ENCODE measurements at regions not wholly inside any gene's neighbourhood (a gene's known extent, or its start where the extent isn't known, plus 50 kb on each side); places are given as distances from the start of the nearest gene placed in this dataset.

- FAIRE-seq, result no peak
- intact Hi-C loops (cut with micrococcal nuclease; ENCODE audit: unreplicated experiment) (no loop called here), in situ Hi-C loops (cut with HindIII; ENCODE audit: extremely low pct_ligation_motif_present, low pct_unique_long_range_greater_than_20kb) (no loop called here)
- H3K27me3 ChIP-seq (ENCODE audit: control insufficient read depth in 1 of 2, insufficient read depth in 2 of 2, low read length in 2 of 2), result peaks cover 0 to 10% of the 10 kb centered on the region in 2 experiments; a peak in 1 of 5 replicates
- H3K4me3 ChIP-seq (replicated peaks in 1 of 3; ENCODE audit: insufficient read depth in 1 of 3, low read depth in 2 of 3, low read length in 3 of 3), result no peak overlapping the region
- H3K27ac ChIP-seq (ENCODE audit: extremely low read length, insufficient read depth, low read length), result no peak overlapping the region
- WGBS (ENCODE audit: low lambda C conversion rate), result 79% methylated on average over 7 of the region's 7 CpGs
- H3K36me3 ChIP-seq (replicated peaks in 1 of 2; ENCODE audit: control insufficient read depth in 1 of 2, insufficient read depth in 2 of 2, low read length in 2 of 2), result no peaks in the 10 kb centered on the region
- CTCF ChIA-PET (ENCODE audit: low intra/inter-chr PET ratio, low total read pairs), result no interaction called here
- peaks cover 40% of the 10 kb centered on the region for H3K4me1 ChIP-seq (ENCODE audit: insufficient read depth, low read length)
- no peak overlapping the region for H3K9ac ChIP-seq (ENCODE audit: insufficient read depth, low read depth, low read length)
- TF ChIP-seq MAFK (conservative IDR thresholded peaks at IDR 0.05 in 1 of 2, IDR thresholded peaks at IDR 0.05 in 1 of 2; ENCODE audit: low read length in 2 of 2) (no peak), SNAPC5 (CRISPR knock-in tag; IDR thresholded peaks at IDR 0.05; ENCODE audit: borderline replicate concordance) (no peak), STAT5B (CRISPR knock-in tag; IDR thresholded peaks at IDR 0.05) (no peak), FOXM1 (CRISPR knock-in tag; IDR thresholded peaks at IDR 0.05) (no peak), FOXA1 (IDR thresholded peaks at IDR 0.05) (no peak), FOXA1 (CRISPR knock-in tag; IDR thresholded peaks at IDR 0.05) (no peak), TFE3 (CRISPR knock-in tag; IDR thresholded peaks at IDR 0.05) (no peak), ATF1 (CRISPR knock-in tag; IDR thresholded peaks at IDR 0.05) (no peak), SNAI1 (CRISPR knock-in tag; IDR thresholded peaks at IDR 0.05; ENCODE audit: borderline replicate concordance) (no peak), ZNF512B (CRISPR knock-in tag; IDR thresholded peaks at IDR 0.05; ENCODE audit: borderline replicate concordance) (no peak), RAD51 (IDR thresholded peaks at IDR 0.05; ENCODE audit: borderline replicate concordance) (no peak)
- no peaks in the 10 kb centered on the region for H3K79me2 ChIP-seq (ENCODE audit: insufficient read depth, low read length)
- no peaks in the 10 kb centered on the region for H3K9me3 ChIP-seq (ENCODE audit: low read length)
- ATAC-seq, result no peak
- POLR2A ChIA-PET, result no interaction called here
- no peak overlapping the region for H2AFZ ChIP-seq (ENCODE audit: low read length)
- no peak for DNase-seq (ENCODE audit: low spot score)
- BruUV-seq (replicated peaks), result no TSS peak
- no peak overlapping the region for H3K4me2 ChIP-seq (ENCODE audit: low read depth, low read length)
- H4K20me1 ChIP-seq (ENCODE audit: insufficient read depth, low read length), result no peaks in the 10 kb centered on the region
Observed at GRCh38 chr18:11272516-11272915, 123.1 kb upstream of the PIEZO2 start.
